ENCODE measurements at regions not wholly inside any gene's neighbourhood (a gene's known extent, or its start where the extent isn't known, plus 50 kb on each side); places are given as distances from the start of the nearest gene placed in this dataset.

DNA sequence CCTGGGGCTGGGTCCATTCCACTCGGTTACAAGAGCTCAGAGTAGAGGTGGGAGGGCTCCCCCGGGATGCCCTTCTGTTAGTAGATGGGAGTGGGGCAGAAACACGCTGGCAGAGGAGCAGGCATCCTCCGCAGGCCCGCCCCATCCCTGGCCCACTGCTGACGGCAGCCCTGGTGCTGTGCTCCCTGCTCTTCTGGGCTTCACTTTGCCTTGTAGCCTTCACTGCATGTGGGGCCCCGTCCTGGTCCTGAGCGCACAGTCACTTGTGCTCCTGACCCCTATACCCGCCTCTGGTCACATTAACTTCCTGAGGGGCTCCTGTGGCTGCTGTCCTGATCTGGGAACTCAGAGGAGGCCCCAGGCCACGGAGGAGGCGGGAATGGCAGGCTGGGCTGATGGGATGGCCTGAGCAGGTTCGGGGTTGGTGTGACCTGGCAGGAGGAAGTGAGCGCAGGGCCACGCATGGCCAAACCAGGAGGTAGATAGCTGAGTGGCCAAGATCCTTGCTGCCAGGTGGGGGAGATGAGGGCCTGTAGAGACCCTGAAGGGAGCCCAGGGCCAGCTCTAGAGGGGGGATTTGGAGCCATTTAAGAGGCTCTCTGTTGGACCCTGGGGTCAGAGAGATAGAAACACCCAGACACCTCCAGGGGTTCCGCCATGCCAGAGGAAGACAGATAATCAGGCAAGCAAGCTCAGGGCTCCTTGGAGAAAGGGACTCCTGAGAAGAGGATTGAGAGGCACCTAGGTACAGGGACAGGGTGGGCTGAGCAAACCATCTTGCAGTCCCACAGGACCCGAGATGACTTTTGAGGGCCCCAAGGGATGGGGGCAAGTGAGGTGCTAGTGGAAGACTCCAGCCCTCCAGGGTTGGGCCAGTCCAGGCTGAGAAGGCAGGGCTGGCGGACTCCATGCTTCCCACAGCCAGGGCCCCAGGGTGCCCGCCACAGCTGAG is 92.2 kb upstream of the PRR23E start:
- Mint-ChIP-seq H3K27ac (no peak overlapping the region), H3K36me3 (ENCODE audit: low read depth) (no peaks in the 10 kb centered on the region), H3K4me1 (peaks cover 6% of the 10 kb centered on the region), H3K4me3 (no peak overlapping the region), H3K9me3 (peaks cover 7% of the 10 kb centered on the region), H3K27me3 (ENCODE audit: low read depth, poor library complexity) (peaks cover 18% of the 10 kb centered on the region)
- TF ChIP-seq, protein P1, sequence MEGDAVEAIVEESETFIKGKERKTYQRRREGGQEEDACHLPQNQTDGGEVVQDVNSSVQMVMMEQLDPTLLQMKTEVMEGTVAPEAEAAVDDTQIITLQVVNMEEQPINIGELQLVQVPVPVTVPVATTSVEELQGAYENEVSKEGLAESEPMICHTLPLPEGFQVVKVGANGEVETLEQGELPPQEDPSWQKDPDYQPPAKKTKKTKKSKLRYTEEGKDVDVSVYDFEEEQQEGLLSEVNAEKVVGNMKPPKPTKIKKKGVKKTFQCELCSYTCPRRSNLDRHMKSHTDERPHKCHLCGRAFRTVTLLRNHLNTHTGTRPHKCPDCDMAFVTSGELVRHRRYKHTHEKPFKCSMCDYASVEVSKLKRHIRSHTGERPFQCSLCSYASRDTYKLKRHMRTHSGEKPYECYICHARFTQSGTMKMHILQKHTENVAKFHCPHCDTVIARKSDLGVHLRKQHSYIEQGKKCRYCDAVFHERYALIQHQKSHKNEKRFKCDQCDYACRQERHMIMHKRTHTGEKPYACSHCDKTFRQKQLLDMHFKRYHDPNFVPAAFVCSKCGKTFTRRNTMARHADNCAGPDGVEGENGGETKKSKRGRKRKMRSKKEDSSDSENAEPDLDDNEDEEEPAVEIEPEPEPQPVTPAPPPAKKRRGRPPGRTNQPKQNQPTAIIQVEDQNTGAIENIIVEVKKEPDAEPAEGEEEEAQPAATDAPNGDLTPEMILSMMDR (IDR thresholded peaks at IDR 0.05) = no peak
- DNase-seq = no peak

DNA sequence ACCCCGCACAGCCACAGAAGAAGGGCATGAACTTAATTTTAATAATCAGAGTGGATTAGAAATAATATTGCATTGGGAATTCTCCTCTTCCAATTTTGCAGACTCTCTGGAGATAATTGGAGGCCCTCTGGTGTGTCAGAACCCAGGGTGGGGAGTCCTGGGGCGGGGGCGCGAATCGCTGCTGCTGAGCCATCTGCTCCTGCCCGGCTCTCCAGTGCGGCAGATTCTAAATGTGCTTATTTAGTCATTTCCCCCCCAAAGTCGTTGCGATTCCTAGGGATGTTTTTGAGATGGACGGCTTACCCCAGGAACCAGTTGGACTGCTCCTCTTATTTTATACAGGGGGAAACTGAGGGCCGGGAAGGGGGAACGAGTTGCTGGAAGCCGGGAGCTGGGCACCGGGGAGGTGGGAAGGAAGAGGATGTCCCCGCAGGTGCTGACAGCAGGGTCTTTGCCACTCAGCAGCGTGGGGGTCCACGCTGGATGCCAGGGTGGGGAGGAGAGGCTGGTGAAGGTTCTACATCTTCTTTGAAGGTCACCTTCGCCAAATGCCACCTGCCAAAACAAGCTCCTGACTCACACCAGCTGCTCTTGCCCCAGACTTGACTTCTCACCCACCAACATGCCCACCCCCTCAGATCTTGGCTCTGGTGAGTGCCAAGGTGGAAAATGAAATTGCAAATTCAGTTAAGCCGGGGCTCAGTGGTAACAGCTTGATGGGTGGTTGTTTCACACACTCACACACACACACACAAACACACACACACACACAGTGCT is 91.3 kb upstream of the PRR23E start:
- TF ChIP-seq, protein P1 (IDR thresholded peaks at IDR 0.05) = no peak
- no peak for DNase-seq
- Mint-ChIP-seq H3K36me3 (ENCODE audit: low read depth) (no peaks in the 10 kb centered on the region), H3K27me3 (ENCODE audit: low read depth, poor library complexity) (peaks cover 18% of the 10 kb centered on the region), H3K4me3 (no peak overlapping the region), H3K9me3 (no peaks in the 10 kb centered on the region), H3K4me1 (peaks cover 6% of the 10 kb centered on the region), H3K27ac (no peak overlapping the region)

DNA sequence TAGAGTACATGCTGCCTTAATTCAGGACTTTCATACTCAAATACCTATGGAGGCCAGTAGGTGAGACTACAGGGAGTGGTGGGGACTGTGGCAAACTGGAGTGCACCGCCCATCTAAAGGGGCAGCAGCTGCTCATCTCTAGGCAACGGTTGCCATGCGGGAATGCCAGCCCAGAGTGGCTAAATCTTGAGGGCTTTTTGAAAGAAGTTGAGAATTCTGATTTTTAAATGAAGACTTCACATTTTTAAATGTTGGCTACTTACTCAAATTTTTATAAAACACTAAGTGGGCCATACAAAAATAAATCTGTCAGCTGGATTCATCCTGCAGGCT is 90.8 kb upstream of the PRR23E start:
- no peak overlapping the region for H3K4me3 Mint-ChIP-seq

DNA sequence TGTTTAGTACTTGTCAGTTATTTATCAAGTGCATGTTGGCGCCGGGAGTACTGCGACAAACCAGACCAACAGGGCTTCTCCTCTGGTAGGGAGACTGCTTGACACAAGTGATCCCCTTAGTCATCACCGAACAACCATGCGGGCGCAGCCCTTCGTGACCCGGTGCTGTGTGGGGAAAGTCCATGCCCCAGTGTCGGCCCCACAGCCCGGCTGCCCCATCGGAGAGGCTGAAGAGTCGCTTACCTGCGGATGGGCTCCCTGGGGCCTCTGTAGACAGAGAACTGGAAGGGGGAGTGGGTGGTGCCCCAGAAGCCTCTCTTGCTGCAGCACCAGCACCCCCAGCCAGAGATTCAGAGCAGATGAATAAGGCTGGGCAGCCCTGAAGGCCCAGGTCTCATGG is 90.3 kb upstream of the PRR23E start:
- no peak for DNase-seq
- TF ChIP-seq, protein P1 (IDR thresholded peaks at IDR 0.05) = no peak
- peaks cover 6% of the 10 kb centered on the region for H3K4me1 Mint-ChIP-seq
- no peaks in the 10 kb centered on the region for H3K36me3 Mint-ChIP-seq (ENCODE audit: low read depth)
- no peak overlapping the region for H3K27ac Mint-ChIP-seq
- H3K27me3 Mint-ChIP-seq (ENCODE audit: low read depth, poor library complexity) = peaks cover 19% of the 10 kb centered on the region
- no peaks in the 10 kb centered on the region for H3K9me3 Mint-ChIP-seq
- no peak overlapping the region for H3K4me3 Mint-ChIP-seq

More for the DNA sequence above, 90.8 kb upstream of the PRR23E start:
- H3K27ac Mint-ChIP-seq = no peak overlapping the region
- TF ChIP-seq, protein P1 (IDR thresholded peaks at IDR 0.05) = no peak
- H3K27me3 Mint-ChIP-seq (ENCODE audit: low read depth, poor library complexity) = peaks cover 18% of the 10 kb centered on the region
- no peak for DNase-seq
- no peaks in the 10 kb centered on the region for H3K36me3 Mint-ChIP-seq (ENCODE audit: low read depth)
- peaks cover 6% of the 10 kb centered on the region for H3K4me1 Mint-ChIP-seq
- no peaks in the 10 kb centered on the region for H3K9me3 Mint-ChIP-seq

DNA sequence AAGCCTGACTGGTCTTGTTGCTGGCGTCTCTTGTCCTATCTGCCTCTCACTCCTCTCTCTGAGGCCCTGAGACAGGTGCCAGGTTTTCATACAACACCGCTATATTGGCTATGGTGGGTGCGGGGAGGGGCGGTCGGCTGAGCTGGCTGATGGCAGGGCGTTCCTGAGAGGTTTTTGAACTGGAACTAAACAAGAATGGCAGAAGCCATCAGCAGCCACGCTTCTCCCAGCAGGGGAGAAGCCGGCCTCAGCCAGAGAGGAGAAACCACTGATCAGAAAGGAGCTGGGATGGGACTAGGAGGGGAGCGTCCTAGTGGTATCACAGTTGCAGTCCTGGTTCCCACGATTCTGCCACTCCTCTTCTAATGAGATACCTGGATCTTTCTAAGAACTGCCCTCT is 89.9 kb upstream of the PRR23E start:
- no peak overlapping the region for H3K4me3 Mint-ChIP-seq
- peaks cover 6% of the 10 kb centered on the region for H3K4me1 Mint-ChIP-seq
- no peaks in the 10 kb centered on the region for H3K9me3 Mint-ChIP-seq
- peak overlapping the region; percentile 25 for H3K27ac Mint-ChIP-seq
- TF ChIP-seq, protein P1 (IDR thresholded peaks at IDR 0.05) = no peak
- no peaks in the 10 kb centered on the region for H3K36me3 Mint-ChIP-seq (ENCODE audit: low read depth)
- no peak for DNase-seq
- H3K27me3 Mint-ChIP-seq (ENCODE audit: low read depth, poor library complexity) = peaks cover 21% of the 10 kb centered on the region

Measured in nephron progenitor cell (in vitro differentiated cells).